ENCODE measurements at regions not wholly inside any gene's neighbourhood (a gene's known extent, or its start where the extent isn't known, plus 50 kb on each side); places are given as distances from the start of the nearest gene placed in this dataset.

DNA sequence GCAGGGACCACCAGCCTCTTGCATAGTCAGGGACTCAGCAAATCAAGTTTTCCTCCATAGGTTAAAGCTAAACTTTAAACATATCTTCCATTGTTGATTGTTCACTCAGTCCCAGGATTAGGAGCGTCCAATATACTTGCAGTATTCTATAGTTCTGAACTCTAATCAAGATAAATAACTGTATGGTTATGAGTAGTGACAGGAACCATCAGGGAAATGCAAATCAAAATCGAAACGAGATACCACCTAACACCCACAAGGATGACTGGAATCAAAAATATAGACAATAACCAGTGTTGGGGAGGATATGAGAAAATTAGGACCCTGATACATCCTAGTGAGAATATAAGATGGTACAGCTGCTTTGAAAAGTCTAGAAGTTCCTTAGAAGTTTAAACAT is 190.0 kb downstream of the ETS1 start:
- TF ChIP-seq, protein P1, sequence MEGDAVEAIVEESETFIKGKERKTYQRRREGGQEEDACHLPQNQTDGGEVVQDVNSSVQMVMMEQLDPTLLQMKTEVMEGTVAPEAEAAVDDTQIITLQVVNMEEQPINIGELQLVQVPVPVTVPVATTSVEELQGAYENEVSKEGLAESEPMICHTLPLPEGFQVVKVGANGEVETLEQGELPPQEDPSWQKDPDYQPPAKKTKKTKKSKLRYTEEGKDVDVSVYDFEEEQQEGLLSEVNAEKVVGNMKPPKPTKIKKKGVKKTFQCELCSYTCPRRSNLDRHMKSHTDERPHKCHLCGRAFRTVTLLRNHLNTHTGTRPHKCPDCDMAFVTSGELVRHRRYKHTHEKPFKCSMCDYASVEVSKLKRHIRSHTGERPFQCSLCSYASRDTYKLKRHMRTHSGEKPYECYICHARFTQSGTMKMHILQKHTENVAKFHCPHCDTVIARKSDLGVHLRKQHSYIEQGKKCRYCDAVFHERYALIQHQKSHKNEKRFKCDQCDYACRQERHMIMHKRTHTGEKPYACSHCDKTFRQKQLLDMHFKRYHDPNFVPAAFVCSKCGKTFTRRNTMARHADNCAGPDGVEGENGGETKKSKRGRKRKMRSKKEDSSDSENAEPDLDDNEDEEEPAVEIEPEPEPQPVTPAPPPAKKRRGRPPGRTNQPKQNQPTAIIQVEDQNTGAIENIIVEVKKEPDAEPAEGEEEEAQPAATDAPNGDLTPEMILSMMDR (IDR thresholded peaks at IDR 0.05; ENCODE audit: poor library complexity, severe bottlenecking): no peak
- TF ChIP-seq SMC3 (conservative IDR thresholded peaks at IDR 0.05; ENCODE audit: poor library complexity) (no peak), EZH2 (IDR thresholded peaks at IDR 0.05; ENCODE audit: borderline replicate concordance, insufficient read depth, low read length, poor library complexity, severe bottlenecking) (no peak)
- TF ChIP-seq, protein P2, sequence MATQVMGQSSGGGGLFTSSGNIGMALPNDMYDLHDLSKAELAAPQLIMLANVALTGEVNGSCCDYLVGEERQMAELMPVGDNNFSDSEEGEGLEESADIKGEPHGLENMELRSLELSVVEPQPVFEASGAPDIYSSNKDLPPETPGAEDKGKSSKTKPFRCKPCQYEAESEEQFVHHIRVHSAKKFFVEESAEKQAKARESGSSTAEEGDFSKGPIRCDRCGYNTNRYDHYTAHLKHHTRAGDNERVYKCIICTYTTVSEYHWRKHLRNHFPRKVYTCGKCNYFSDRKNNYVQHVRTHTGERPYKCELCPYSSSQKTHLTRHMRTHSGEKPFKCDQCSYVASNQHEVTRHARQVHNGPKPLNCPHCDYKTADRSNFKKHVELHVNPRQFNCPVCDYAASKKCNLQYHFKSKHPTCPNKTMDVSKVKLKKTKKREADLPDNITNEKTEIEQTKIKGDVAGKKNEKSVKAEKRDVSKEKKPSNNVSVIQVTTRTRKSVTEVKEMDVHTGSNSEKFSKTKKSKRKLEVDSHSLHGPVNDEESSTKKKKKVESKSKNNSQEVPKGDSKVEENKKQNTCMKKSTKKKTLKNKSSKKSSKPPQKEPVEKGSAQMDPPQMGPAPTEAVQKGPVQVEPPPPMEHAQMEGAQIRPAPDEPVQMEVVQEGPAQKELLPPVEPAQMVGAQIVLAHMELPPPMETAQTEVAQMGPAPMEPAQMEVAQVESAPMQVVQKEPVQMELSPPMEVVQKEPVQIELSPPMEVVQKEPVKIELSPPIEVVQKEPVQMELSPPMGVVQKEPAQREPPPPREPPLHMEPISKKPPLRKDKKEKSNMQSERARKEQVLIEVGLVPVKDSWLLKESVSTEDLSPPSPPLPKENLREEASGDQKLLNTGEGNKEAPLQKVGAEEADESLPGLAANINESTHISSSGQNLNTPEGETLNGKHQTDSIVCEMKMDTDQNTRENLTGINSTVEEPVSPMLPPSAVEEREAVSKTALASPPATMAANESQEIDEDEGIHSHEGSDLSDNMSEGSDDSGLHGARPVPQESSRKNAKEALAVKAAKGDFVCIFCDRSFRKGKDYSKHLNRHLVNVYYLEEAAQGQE (IDR thresholded peaks at IDR 0.05; ENCODE audit: borderline replicate concordance): no peak
